B cell (primary cell): ENCODE measurements at regions not wholly inside any gene's neighbourhood (a gene's known extent, or its start where the extent isn't known, plus 50 kb on each side); places are given as distances from the start of the nearest gene placed in this dataset.

Experiments
- ATAC-seq: fragments of 200-7000 bp; cut with Tn5 transposase; one replicate; pipeline ENCODE4 v1.10.0; 2021; ENCODE audit warnings: low read depth, mild to moderate bottlenecking, moderate number of reproducible peaks, moderate library complexity
- CTCF ChIA-PET: fragments of 350-600 bp; sonication (Branson Sonifier 250); formaldehyde crosslinking; loops from one replicate; lab custom pipeline; 2021; ENCODE audit warnings: antibody characterized with exemption, inconsistent platforms; lab: Charles Lee
- POLR2A ChIA-PET: fragments of 350-600 bp; sonication (Branson Sonifier 250); formaldehyde crosslinking; loops from one replicate; lab custom pipeline; 2021; ENCODE audit warnings: antibody characterized with exemption; lab: Charles Lee
- DNase-seq: peaks from one replicate; pipeline ENCODE4 v3.0.0; 2013
- H2AFZ ChIP-seq: 2 replicates; pipeline ENCODE4 v1.6.1; 2012; ENCODE audit warnings: mild to moderate bottlenecking, low read depth, low read length; ENCODE audit not compliant: insufficient read depth, poor library complexity, severe bottlenecking
- H3K27ac ChIP-seq, 2 donors: 1 replicate in 1 of 2; 2 replicates in 1 of 2; pipeline ENCODE4 v1.5.1; 2012 to 2013; ENCODE audit warnings: low read length in 2 of 2, mild to moderate bottlenecking in 2 of 2, moderate library complexity in 1 of 2
- H3K27me3 ChIP-seq, 4 experiments: fragments of 200-600 bp in 1 of 4; sonication (generic) in 1 of 4; replicated peaks in 1 of 4; 1 replicate in 2 of 4; 2 replicates in 2 of 4; pipeline versions ENCODE4 v1.6.1 to v1.7.0; 2013 to 2016; ENCODE audit warnings: low read length in 3 of 4, mild to moderate bottlenecking in 2 of 4, mixed read lengths in 1 of 4, moderate library complexity in 1 of 4; ENCODE audit not compliant: insufficient read depth in 4 of 4, control insufficient read depth in 3 of 4; ENCODE audit errors: control extremely low read depth in 1 of 4
- H3K36me3 ChIP-seq, 2 experiments: replicated peaks in 1 of 2; 1 replicate in 1 of 2; 2 replicates in 1 of 2; pipeline versions ENCODE4 v1.6.1 to v1.7.1; 2013; ENCODE audit warnings: low read length in 1 of 2; ENCODE audit not compliant: insufficient read depth in 2 of 2, control insufficient read depth in 1 of 2; ENCODE audit errors: control extremely low read depth in 1 of 2, extremely low read depth in 1 of 2
- H3K4me1 ChIP-seq, 2 donors: fragments of 200-600 bp in 1 of 2; sonication (generic) in 1 of 2; 1 replicate in 1 of 2; 2 replicates in 1 of 2; pipeline versions ENCODE4 v1.5.1 to v1.6.1; 2013 to 2017; ENCODE audit warnings: low read length in 2 of 2; ENCODE audit not compliant: control insufficient read depth in 2 of 2, insufficient read depth in 2 of 2
- H3K4me2 ChIP-seq: replicated peaks from 2 replicates; pipeline ENCODE3; 2012; ENCODE audit warnings: mild to moderate bottlenecking, low read depth, low read length; ENCODE audit not compliant: poor library complexity, severe bottlenecking
- H3K4me3 ChIP-seq, 5 experiments: fragments of 200-600 bp in 1 of 5; sonication (generic) in 1 of 5; 1 replicate in 3 of 5; 2 replicates in 2 of 5; pipeline versions ENCODE4 v1.5.1 to v1.7.0; 2011 to 2016; ENCODE audit warnings: low read length in 4 of 5, mild to moderate bottlenecking in 4 of 5, low read depth in 2 of 5, control low read depth in 1 of 5, moderate library complexity in 1 of 5; ENCODE audit not compliant: insufficient read depth in 1 of 5; ENCODE audit errors: control extremely low read depth in 1 of 5, extremely low read depth in 1 of 5
- H3K79me2 ChIP-seq: fragments of 200-600 bp; sonication (generic); one replicate; pipeline ENCODE4 v1.6.0; 2016; ENCODE audit warnings: low read length; ENCODE audit not compliant: control insufficient read depth, insufficient read depth
- H3K9ac ChIP-seq: fragments of 200-600 bp; sonication (generic); 2 replicates; pipeline ENCODE4 v1.6.1; 2017; ENCODE audit warnings: mild to moderate bottlenecking, low read length, moderate library complexity
- H3K9me3 ChIP-seq, 3 donors: one replicate each; pipeline versions ENCODE4 v1.6.1 to v1.7.1; 2013; ENCODE audit warnings: low read length in 2 of 3; ENCODE audit not compliant: control insufficient read depth in 2 of 3, insufficient read depth in 1 of 3; ENCODE audit errors: control extremely low read depth in 1 of 3
- H4K20me1 ChIP-seq: 2 replicates; pipeline ENCODE4 v1.6.0; 2012; ENCODE audit warnings: mild to moderate bottlenecking, low read length; ENCODE audit not compliant: insufficient read depth, control insufficient read depth, poor library complexity, severe bottlenecking
- H3K27ac Mint-ChIP-seq: one replicate; pipeline ENCODE4 v1.8.0; 2021; ENCODE audit warnings: mixed read lengths
- H3K27me3 Mint-ChIP-seq: one replicate; pipeline ENCODE4 v1.8.0; 2021; ENCODE audit warnings: mixed read lengths
- H3K4me1 Mint-ChIP-seq: one replicate; pipeline ENCODE4 v1.8.0; 2021; ENCODE audit warnings: mixed read lengths
- H3K4me3 Mint-ChIP-seq: one replicate; pipeline ENCODE4 v1.8.0; 2021; ENCODE audit warnings: mixed read lengths
- H3K9me3 Mint-ChIP-seq: one replicate; pipeline ENCODE4 v1.8.0; 2022; ENCODE audit warnings: mixed read lengths; ENCODE audit not compliant: insufficient read depth
- EZH2 ChIP-seq: IDR thresholded peaks from 2 replicates; pipeline ENCODE4 v1.6.1; 2012; ENCODE audit warnings: borderline replicate concordance, low read depth, mild to moderate bottlenecking, moderate library complexity, low read length; ENCODE audit not compliant: insufficient read depth, poor library complexity, severe bottlenecking
- WGBS: methylation state at CpG from one replicate; pipeline ENCODE4 v1.1.5; 2013; ENCODE audit warnings: missing lambda C conversion rate; ENCODE audit not compliant: insufficient coverage; 5-methylcytosine and 5-hydroxymethylcytosine counted together
- intact Hi-C: fragments of 100-400 bp; cut with micrococcal nuclease; formaldehyde crosslinking; loops from one replicate; pipeline ENCODE4 v1.10.0; 2022
- TF ChIP-seq, protein P1 (sequence below): fragments of 200-600 bp; IDR thresholded peaks from one replicate; pipeline ENCODE4 v1.8.0; 2022; ENCODE audit warnings: antibody characterized with exemption, mild to moderate bottlenecking

DNA sequence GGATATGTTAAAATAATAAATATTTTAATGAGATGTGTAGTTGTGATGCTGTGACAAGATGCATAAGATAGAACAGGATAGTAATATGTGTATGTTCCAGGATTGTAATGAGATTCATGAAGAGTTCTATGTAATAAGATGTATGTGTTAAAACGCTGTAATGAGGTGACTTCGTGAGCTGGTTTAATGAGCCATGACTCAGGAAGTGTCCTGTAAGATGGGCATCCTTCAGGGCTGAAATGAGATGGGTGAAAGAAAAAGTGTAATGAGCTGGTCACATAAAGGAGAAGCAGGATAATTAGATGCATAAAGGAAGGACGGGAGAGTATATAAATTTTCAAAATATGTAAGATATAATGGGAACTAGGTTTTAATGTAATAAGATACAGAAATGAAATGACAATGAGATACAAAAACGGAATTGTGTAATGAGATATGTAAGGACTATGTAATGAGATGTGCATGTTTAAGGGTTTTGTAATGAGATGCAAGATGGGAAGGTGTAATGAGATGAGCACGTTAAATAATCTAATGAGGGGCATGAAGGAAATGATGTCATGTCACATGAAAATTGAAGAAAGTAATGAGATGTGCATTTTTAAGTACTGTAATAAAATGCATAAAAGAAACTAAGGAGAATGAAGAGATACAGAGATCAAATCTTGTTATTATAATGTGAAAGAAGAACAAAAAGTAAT is 524.8 kb upstream of the STXBP6 start:
- H3K9ac ChIP-seq = no peak overlapping the region
- Mint-ChIP-seq H3K9me3 (no peaks in the 10 kb centered on the region), H3K27me3 (no peaks in the 10 kb centered on the region), H3K27ac (no peak overlapping the region), H3K4me3 (no peak overlapping the region), H3K4me1 (no peaks in the 10 kb centered on the region)
- no peaks in the 10 kb centered on the region for H3K79me2 ChIP-seq
- H3K36me3 ChIP-seq = no peaks in the 10 kb centered on the region
- no peak for ATAC-seq
- intact Hi-C loops = no loop called here
- no peaks in the 10 kb centered on the region for H4K20me1 ChIP-seq
- peaks cover 0 to 4% (median 0%) of the 10 kb centered on the region in 3 donors for H3K9me3 ChIP-seq
- DNase-seq = no peak
- 81% methylated on average over 4 of the region's 5 CpGs for WGBS
- POLR2A ChIA-PET = no interaction called here
- TF ChIP-seq, protein P1, sequence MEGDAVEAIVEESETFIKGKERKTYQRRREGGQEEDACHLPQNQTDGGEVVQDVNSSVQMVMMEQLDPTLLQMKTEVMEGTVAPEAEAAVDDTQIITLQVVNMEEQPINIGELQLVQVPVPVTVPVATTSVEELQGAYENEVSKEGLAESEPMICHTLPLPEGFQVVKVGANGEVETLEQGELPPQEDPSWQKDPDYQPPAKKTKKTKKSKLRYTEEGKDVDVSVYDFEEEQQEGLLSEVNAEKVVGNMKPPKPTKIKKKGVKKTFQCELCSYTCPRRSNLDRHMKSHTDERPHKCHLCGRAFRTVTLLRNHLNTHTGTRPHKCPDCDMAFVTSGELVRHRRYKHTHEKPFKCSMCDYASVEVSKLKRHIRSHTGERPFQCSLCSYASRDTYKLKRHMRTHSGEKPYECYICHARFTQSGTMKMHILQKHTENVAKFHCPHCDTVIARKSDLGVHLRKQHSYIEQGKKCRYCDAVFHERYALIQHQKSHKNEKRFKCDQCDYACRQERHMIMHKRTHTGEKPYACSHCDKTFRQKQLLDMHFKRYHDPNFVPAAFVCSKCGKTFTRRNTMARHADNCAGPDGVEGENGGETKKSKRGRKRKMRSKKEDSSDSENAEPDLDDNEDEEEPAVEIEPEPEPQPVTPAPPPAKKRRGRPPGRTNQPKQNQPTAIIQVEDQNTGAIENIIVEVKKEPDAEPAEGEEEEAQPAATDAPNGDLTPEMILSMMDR = no peak
- TF ChIP-seq EZH2 = no peak
- H3K4me3 ChIP-seq = no peak overlapping the region
- no peak overlapping the region for H3K4me2 ChIP-seq
- H3K4me1 ChIP-seq = no peaks in the 10 kb centered on the region
- CTCF ChIA-PET = no interaction called here
- H3K27me3 ChIP-seq = no peaks in the 10 kb centered on the region
- H2AFZ ChIP-seq = no peak overlapping the region
- no peak overlapping the region for H3K27ac ChIP-seq

DNA sequence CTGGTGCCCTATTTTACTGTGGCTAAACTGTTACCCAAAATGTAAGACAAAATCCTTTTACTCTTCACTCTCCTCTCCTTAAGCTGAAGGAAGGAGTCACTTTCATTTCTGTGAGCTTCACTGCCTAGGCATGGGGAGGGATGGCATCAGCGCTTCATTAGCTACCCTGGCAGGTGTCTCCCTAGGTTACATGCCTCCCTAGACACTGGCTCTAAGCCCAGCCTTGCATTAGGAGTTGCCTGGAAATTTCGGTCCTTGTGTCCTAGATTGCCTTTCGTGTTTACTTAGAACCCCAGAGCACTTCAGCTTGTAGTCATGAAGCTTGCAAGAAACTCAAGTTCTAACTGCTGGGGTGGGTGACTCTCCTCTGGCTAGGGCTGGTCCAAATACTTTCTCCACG is 520.5 kb upstream of the STXBP6 start:
- Histone ChIP-seq H2AFZ (no peak overlapping the region), H3K4me1 (no peaks in the 10 kb centered on the region), H3K9ac (no peak overlapping the region), H3K79me2 (no peaks in the 10 kb centered on the region), H3K27ac (no peak overlapping the region), H3K9me3 (peaks cover 0 to 4% (median 0%) of the 10 kb centered on the region in 3 donors), H4K20me1 (no peaks in the 10 kb centered on the region), H3K36me3 (no peaks in the 10 kb centered on the region), H3K4me2 (no peak overlapping the region), H3K4me3 (no peak overlapping the region), H3K27me3 (no peaks in the 10 kb centered on the region)
- Mint-ChIP-seq H3K9me3 (peaks cover 11% of the 10 kb centered on the region), H3K4me1 (no peaks in the 10 kb centered on the region), H3K27me3 (no peaks in the 10 kb centered on the region), H3K27ac (no peak overlapping the region), H3K4me3 (no peak overlapping the region)
- intact Hi-C loops = no loop called here
- DNase-seq (no peak), ATAC-seq (no peak)
- 65% methylated on average over 4 of the region's 4 CpGs for WGBS
- ChIA-PET POLR2A (no interaction called here), CTCF (no interaction called here)
- TF ChIP-seq, protein P1 = no peak
- no peak for TF ChIP-seq EZH2
